HG02938 (cell line): ENCODE measurements at regions not wholly inside any gene's neighbourhood (a gene's known extent, or its start where the extent isn't known, plus 50 kb on each side); places are given as distances from the start of the nearest gene placed in this dataset.

Experiments used
- ATAC-seq: cut with Tn5 transposase; IDR thresholded peaks from one replicate; pipeline ENCODE4 v1.9.1; 2021; ENCODE audit warnings: mild to moderate bottlenecking, moderate library complexity; ENCODE audit not compliant: unreplicated experiment

DNA sequence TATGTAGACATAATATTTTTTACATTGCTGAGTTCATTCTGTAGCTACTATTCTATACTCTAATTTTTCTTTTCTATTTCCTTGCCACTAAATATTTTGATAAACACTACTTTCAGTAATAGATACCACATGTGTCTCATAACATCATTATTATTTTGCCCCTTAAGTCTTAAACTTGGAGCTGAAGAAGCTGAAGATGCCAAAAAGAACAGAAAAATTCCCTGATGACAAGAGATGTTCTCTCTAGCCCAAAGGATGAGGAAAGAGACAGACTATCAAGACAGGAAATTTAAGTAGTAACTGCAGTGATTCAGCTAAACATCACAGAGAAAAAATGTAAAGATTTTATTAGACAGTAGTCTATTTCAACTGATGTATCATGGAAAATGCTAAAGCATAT, 322.0 kb upstream of the KLHL1 start:
- no peak for ATAC-seq

DNA sequence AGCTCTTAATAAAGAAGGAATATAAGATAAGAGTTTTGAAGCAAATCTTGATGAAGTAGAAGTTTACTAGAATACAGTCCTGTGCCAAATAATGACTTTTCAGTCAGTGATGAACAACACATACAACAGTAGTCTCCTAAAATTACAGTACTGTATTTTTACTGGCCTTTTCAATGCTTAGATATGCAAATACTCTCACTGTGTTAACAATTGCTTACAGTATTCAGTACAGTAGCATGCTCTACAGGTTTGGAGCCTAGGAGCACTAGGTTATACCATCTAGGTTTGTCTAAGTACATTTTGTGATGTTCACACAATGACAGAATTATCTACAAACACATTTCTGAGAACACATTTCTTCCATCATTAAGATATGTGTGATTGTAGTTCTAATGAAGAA, 316.7 kb upstream of the KLHL1 start:
- no peak for ATAC-seq

DNA sequence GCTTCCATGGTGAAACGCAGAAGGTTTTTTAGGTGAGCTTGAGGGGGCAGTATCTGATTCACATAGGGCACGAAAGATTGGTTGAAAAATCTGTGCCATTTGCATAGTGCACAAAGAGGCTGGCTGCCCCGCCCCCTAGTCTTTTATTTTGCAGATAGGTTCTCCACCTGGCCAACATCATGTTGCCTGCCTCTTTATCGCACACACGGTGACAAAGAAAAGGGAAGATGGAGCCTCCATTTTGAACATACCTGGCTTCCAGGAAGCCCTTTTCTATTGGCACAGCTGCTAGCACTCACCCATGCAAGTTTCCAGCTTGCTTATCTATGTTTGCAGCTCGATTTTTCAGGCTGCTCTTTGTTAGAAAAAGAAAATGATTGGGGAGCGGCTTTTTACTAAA, 316.2 kb upstream of the KLHL1 start:
- no peak for ATAC-seq

- ATAC-seq: no peak
Observed at GRCh38 chr13:70415136-70415535, 306.9 kb upstream of the KLHL1 start.

DNA sequence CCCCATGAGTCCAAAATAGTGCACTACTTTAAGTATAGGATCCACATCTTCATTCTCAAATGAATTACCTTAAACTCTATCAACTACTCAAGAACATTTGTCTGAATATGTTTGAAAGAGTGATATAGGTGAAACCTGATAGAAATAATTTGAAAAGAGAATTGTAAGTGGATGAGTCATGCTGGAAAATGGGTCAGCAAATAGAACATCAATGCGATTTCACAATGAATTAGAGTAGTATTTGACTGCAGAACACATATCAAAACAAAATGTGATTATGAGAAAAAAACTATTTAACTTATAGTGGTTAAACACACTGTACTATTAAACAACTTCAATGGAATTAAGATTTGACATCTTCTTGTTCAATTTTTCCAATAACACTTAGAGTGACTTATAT, 300.6 kb upstream of the KLHL1 start:
- ATAC-seq: no peak

GRCh38 chr13:70407486-70407885, 299.2 kb upstream of the KLHL1 start:
- no peak for ATAC-seq

DNA sequence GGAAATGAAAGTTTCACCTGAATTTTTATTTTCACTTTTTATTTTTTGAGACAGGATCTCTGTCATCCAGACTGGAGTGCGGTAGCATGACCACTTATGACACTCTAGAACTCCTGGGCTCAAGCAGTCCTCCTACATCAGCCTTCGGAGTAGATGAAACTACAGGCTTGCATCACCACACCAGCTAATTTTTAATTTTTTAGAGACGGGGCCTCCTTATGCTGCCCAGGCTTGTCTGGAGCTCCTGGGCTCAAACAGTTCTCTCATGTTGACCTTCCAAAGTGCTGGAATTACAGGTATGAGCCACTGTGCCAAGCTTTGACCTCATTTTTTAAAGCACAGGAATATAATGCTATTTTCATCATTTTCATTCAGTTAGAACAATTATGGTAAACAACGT, 297.0 kb upstream of the KLHL1 start:
- no peak for ATAC-seq

DNA sequence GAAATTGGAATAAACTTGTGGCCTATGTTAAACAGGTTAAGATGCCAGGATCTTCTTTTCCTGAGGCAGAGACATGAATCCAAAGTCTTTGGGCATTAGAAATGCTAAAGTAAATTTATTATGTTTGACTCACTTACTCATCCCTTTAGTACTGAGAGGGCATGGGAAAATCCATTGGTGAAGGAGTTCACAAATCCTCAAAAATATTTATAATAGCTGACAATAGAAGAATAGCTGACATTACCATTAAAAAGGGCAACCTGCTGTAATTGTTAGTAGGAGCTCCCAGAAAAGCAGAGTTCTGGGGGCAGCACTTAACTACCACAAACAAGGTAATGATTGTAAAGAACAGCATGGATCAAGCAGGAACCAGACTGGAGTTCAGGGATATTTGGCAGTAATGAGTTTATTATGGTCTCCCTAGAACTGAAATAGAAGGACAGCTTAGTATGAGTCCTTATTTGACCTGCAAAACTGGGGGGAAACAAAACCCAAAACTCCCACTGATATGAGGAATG, 285.8 kb upstream of the KLHL1 start:
- no peak for ATAC-seq

DNA sequence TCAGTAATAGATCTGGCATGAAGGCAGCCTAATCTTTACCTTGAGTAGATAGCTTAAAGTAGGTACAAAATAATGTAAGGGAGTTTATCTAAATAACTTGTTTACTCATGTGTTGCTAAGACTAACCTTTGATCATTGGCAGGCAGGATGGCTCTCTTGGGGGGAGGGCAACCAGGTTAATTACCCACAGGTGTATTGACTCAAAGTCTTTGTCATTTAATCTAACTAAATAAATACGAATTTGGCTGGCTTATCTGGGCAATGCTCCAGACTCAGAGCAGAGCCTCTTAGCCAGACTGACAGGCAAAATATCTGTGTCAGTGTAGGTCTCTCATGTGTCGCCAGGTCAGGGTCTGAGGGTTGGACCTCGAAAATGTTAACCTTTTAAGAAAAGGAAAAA, 283.4 kb upstream of the KLHL1 start:
- ATAC-seq: no peak

DNA sequence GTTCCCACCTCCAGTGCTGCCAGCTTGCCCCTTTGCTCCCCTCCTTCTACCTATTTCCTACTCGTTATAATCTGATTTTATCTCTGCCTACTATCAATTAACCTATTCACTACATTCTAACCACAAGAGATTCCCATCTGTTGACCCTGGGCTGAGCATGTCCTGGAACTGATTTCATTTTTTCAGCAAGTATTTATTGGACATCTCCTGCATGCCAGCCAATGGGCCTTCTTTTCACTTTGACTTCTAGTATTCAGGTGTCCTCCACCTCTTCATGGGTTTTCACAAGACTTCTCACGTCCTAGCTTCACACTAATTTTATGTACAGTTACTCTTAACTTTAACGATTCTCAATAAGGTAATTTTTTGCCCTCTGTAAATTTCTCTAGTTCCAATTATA, 282.7 kb upstream of the KLHL1 start:
- no peak for ATAC-seq

- no peak for ATAC-seq
Observed at GRCh38 chr13:70390064-70390463, 281.8 kb upstream of the KLHL1 start.

- ATAC-seq: no peak
Observed at GRCh38 chr13:70388935-70389334, 280.7 kb upstream of the KLHL1 start.

GRCh38 chr13:70386919-70387318, 278.7 kb upstream of the KLHL1 start:
- ATAC-seq: no peak

DNA sequence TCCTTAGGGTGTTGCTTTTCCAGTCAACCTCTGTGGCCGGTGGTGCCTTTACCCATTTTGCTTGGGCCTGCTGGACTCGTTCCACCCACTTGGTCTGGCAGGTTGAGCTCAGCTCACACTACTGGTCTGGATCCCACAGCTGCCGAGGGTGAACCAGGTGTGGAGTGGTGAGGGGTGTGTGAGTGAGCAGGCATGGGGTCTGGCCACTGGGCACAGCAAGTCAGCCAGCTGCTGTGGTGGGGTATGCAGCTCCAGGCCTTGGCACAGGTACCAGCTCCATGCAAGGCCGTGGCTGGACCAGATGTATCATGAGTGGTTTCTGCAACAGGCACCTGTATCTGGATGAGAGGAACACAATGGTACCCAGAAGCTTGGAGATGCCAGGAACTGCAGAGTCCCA, 277.6 kb upstream of the KLHL1 start:
- no peak for ATAC-seq

DNA sequence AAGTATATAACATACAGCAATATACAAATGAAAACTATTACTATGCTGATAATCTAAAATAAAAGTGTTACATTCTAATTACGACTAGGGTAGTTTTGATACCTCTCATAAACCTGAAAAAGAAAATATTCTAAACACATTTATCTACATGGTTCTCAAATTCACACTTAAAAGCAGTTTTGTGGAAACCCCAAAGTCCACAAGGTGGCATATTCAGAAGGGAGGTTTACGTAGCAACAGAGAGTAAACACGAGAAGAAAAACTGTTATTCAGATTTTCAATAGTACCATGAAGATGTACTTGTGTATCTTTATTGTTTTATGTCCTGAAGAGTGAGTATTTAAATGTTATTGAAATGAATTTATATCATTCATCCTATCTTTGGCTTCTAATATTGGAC, 275.9 kb upstream of the KLHL1 start:
- ATAC-seq: no peak

DNA sequence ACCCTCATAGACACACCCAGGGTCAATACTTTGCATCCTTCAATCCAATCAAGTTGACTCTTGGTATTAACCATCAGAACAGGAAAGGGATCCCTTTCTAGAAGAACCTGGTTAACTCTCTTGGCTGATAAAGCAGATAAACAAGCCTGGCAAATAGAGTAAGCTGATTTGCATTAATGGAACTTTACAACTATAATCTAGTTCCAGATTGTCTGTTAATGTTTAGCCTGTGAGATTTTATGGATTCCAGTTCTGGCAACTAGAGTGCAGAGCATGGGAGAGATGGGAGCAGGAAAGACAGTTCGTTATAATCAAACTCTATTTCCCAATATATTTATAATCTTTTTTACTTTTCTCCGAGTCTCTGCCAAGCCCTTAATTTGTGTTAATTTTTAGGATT, 272.6 kb upstream of the KLHL1 start:
- ATAC-seq: no peak

- no peak for ATAC-seq
Observed at GRCh38 chr13:70375718-70376117, 267.5 kb upstream of the KLHL1 start.

GRCh38 chr13:70370924-70371323, 262.7 kb upstream of the KLHL1 start:
- ATAC-seq: no peak

DNA sequence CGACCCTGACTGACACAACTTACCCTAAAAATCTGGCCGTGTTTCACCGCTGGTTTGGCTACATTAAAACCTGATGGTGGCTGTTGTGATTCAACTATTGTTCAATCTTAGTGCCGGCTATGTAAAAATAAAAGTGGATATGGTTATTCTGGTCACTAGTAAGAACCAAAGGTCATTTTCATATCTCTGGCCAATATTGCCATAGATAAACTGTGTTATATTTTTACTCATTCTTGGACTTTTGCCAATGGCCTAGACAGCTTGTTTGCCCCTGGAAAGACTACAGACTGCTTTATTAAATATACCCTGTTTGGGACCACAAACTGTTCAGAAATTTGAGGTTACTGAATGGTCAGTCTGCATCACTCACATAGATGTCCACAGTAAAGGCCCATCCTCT, 258.5 kb upstream of the KLHL1 start:
- no peak for ATAC-seq

GRCh38 chr13:70363991-70364390, 255.7 kb upstream of the KLHL1 start:
- no peak for ATAC-seq

DNA sequence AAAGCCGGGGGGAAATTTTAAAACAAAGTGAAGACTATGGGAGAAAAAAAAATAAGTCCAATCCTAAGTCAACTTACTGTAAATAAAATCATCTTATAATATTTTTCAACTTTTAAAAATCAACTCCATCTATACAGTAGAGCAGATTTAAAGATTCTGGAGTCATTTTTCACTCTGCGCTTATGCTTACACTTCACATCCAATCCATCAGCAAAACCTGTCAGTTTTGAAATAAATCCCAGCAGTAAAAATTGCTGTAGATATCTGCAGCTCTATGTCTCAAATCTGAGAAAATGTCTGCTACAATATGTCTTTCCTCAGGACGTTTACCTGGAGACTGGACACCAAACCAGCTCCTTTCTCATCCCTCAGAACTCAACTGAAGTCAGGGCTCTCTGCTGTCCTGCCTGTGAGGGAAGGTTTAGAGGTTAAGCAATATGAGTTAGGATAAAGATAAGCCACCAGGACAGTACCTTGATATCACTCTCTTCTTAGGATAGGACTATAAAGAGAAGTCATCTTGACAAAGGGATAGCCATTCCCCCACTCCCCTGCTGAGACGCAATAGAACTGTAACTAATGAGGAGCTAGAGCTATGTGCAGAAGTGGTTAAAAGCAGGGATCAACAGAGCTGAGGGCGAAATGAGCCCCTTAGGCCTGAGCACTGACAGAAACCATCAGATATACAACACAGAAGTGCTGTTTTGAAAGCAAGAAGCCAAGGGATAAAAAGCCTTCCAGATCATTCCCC, 254.7 kb upstream of the KLHL1 start:
- ATAC-seq: no peak

- no peak for ATAC-seq
Observed at GRCh38 chr13:70357031-70357430, 248.8 kb upstream of the KLHL1 start.

- no peak for ATAC-seq
Observed at GRCh38 chr13:70353096-70353495, 244.8 kb upstream of the KLHL1 start.
